ENCODE measurements at regions not wholly inside any gene's neighbourhood (a gene's known extent, or its start where the extent isn't known, plus 50 kb on each side); places are given as distances from the start of the nearest gene placed in this dataset.

GRCh38 chr15:70407955-70408354 lies 310.2 kb upstream of the TLE3 start:
- no peak for DNase-seq (ENCODE audit: low read depth in 2 of 3, low spot score in 1 of 3)

- no peak for DNase-seq (ENCODE audit: low read depth in 2 of 3, low spot score in 1 of 3)
Observed at GRCh38 chr15:70407336-70407670, 309.6 kb upstream of the TLE3 start.

GRCh38 chr15:70406617-70407335 lies 309.1 kb upstream of the TLE3 start:
- DNase-seq (ENCODE audit: low read depth in 2 of 3, low spot score in 1 of 3): no peak

- no peak for DNase-seq (ENCODE audit: low read depth in 2 of 3, low spot score in 1 of 3)
Observed at GRCh38 chr15:70401709-70402108, 304.0 kb upstream of the TLE3 start.

GRCh38 chr15:70400766-70401541 lies 303.2 kb upstream of the TLE3 start:
- no peak for DNase-seq (ENCODE audit: low read depth in 2 of 3, low spot score in 1 of 3)

- no peak for DNase-seq (ENCODE audit: low read depth in 2 of 3, low spot score in 1 of 3)
Observed at GRCh38 chr15:70399204-70399603, 301.5 kb upstream of the TLE3 start.

- DNase-seq (ENCODE audit: low read depth in 2 of 3, low spot score in 1 of 3): no peak
Observed at GRCh38 chr15:70398694-70399093, 301.0 kb upstream of the TLE3 start.

GRCh38 chr15:70396807-70397206 lies 299.1 kb upstream of the TLE3 start:
- no peak for DNase-seq (ENCODE audit: low read depth in 2 of 3, low spot score in 1 of 3)

GRCh38 chr15:70395164-70395563 lies 297.4 kb upstream of the TLE3 start:
- DNase-seq (ENCODE audit: low read depth in 2 of 3, low spot score in 1 of 3): no peak

- no peak for DNase-seq (ENCODE audit: low read depth in 2 of 3, low spot score in 1 of 3)
Observed at GRCh38 chr15:70390723-70391122, 293.0 kb upstream of the TLE3 start.

GRCh38 chr15:70387993-70388392 lies 290.3 kb upstream of the TLE3 start:
- no peak for DNase-seq (ENCODE audit: low read depth in 2 of 3, low spot score in 1 of 3)

GRCh38 chr15:70387081-70387480 lies 289.4 kb upstream of the TLE3 start:
- no peak for DNase-seq (ENCODE audit: low read depth in 2 of 3, low spot score in 1 of 3)

GRCh38 chr15:70385711-70386110 lies 288.0 kb upstream of the TLE3 start:
- no peak for DNase-seq (ENCODE audit: low read depth in 2 of 3, low spot score in 1 of 3)

- DNase-seq (ENCODE audit: low read depth in 2 of 3, low spot score in 1 of 3): no peak
Observed at GRCh38 chr15:70385052-70385451, 287.3 kb upstream of the TLE3 start.

- no peak for DNase-seq (ENCODE audit: low read depth in 2 of 3, low spot score in 1 of 3)
Observed at GRCh38 chr15:70383856-70384255, 286.1 kb upstream of the TLE3 start.

GRCh38 chr15:70382762-70383458 lies 285.2 kb upstream of the TLE3 start:
- DNase-seq (ENCODE audit: low read depth in 2 of 3, low spot score in 1 of 3): no peak

- DNase-seq (ENCODE audit: low read depth in 2 of 3, low spot score in 1 of 3): no peak
Observed at GRCh38 chr15:70382009-70382749, 284.5 kb upstream of the TLE3 start.

GRCh38 chr15:70379938-70380883 lies 282.5 kb upstream of the TLE3 start:
- no peak for DNase-seq (ENCODE audit: low read depth in 2 of 3, low spot score in 1 of 3)

- DNase-seq (ENCODE audit: low read depth in 2 of 3, low spot score in 1 of 3): no peak
Observed at GRCh38 chr15:70379134-70379533, 281.4 kb upstream of the TLE3 start.

Measured in stimulated activated CD4-positive, alpha-beta T cell treated with anti-CD3 and anti-CD28 coated beads, Interleukin-12 subunit alpha, Interleukin-12 subunit beta, amount 100 ng/mL, for 48 hours (primary cell).